HL-60/S4 (cell line): ENCODE measurements at regions not wholly inside any gene's neighbourhood (a gene's known extent, or its start where the extent isn't known, plus 50 kb on each side); places are given as distances from the start of the nearest gene placed in this dataset.

Experiments
- in situ Hi-C: fragments of 300-500 bp; cut with MboI; formaldehyde crosslinking; loops from 2 replicates; pipeline ENCODE4 v1.14.3; 2022; ENCODE audit warnings: low sequenced_read_pairs

- in situ Hi-C loops: no loop called here
These were observed 130.8 kb downstream of the SLC25A47 start for GRCh38 chr14:100453930-100454329.

DNA sequence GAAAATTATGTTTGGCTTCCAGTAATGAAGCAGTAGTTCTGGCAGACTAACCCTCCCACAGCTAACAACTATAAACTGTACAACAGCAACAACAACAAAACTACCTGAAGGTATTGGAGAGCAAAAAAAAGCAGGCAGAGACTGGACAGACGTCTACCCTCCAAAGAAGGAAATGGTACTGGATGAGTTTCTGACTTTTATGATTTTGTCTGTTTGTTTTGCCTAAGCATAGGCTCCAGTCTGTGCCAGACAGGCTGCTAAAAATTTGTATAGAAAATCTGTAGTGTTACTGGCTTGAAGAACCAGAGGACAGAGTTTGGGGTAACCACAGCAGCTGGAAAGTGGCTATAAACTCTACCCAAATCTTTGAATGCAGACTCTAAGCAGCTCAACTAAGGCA is 131.3 kb downstream of the SLC25A47 start:
- in situ Hi-C loops: no loop called here

GRCh38 chr14:100463937-100464336 is 123.3 kb downstream of the BEGAIN start:
- in situ Hi-C loops: no loop called here

DNA sequence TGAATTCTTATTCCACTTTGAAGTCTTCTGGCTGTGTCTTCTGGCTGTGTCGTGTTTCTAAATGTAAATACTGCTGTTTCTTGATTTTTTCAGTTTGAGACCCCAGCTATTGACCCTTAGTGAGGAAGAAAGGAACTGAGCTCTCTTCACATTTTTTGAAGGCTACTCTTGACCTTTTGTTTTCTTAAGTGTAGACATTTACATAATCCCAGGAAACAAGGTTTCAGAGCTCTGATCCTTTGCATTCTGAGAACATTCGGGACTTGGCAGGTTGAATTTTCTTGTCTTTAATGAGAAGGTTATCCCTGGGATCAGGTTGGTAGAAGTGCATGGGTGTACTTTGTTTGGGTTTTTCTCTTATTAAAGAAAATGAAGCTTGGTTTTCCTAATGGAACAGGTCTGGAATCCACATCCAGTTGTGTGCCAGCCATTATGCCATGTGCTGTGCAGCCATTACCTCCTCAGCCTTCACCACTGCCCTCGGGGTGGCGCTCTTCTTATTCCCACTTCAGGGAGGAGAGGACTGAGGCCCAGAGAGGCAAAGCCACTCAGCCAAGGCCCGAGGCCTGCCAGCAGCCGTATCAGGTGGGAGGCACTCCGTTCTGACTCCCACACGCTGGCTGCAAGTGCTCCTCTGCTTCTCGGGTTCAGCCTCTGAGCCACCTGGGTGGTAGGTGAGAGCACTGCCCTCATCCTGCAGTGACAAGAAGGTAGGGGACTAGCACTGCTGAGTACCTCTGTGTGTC is 120.9 kb downstream of the BEGAIN start:
- in situ Hi-C loops: no loop called here

DNA sequence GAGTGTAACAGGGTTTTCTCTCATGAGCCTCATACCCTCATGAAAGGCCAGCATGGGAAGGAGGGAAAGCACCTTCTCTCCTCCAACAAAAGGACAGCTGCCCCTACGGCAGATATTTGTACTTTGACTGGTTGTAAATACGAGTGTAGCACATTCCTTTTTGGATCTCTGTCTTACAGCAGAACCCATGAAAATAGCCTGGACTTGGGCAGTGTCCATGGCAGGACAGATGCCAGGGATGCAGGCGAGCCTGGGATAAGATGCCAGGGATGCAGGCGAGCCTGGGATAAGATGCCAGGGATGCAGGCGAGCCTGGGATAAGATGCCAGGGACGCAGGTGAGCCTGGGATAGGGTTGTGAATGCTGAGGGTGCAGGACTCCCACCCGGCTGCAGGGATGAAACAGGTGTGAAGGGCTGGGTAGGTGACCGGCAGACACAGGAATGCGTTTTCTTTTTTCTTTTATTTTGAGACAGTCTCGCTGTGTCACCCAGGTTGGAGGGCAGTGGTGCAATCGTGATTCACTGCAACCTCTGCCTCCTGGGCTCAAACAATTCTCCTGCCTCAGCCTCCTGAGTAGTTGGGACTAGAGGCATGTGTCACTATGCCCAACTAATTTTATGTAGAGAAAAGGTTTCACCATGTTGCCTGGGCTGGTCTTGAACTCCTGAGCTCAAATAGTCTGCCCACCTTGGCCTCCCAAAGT is 120.0 kb downstream of the BEGAIN start:
- in situ Hi-C loops: no loop called here

DNA sequence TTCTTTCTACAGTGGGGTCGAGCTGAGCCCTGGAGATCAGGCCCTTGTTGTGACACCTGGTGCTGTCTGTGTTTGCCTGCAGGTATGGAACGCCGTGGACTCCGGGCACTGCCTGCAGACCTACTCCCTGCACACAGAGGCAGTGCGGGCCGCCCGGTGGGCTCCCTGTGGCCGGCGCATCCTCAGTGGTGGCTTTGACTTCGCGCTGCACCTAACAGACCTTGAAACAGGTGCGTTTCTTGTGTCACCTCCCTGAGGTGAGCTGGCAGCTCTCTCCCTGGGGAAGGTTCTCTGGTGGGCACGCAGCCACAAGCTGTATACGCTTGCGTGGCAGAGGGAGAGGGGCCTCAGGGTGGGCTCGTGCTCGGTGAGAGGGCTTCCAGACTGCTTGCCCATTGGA is 119.3 kb downstream of the BEGAIN start:
- in situ Hi-C loops: no loop called here

DNA sequence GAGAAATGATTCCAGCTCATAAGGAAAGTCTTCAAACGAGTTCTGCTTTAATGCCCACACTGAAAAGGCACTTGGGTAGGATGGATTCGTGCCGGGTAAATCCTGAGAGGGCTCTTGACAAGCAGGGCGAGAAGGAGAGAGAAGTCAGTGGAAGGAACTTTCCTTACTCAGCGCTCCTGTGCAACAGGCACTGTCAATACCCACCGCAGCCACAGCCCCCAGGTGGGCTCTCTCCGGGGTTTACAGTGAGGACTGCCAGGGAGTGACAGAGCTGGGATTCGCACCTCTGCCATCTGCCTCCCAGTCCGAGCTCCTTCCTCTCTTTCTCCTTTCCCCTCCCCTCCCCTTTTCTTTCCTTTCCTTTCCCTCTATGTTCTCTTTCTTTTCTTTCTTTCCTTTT is 118.7 kb downstream of the BEGAIN start:
- in situ Hi-C loops: no loop called here

- in situ Hi-C loops: no loop called here
These were observed 117.3 kb downstream of the BEGAIN start for GRCh38 chr14:100469632-100470522.

GRCh38 chr14:100470523-100470897 is 116.7 kb downstream of the BEGAIN start:
- in situ Hi-C loops: no loop called here

GRCh38 chr14:100471441-100472093 is 115.7 kb downstream of the BEGAIN start:
- in situ Hi-C loops: no loop called here

DNA sequence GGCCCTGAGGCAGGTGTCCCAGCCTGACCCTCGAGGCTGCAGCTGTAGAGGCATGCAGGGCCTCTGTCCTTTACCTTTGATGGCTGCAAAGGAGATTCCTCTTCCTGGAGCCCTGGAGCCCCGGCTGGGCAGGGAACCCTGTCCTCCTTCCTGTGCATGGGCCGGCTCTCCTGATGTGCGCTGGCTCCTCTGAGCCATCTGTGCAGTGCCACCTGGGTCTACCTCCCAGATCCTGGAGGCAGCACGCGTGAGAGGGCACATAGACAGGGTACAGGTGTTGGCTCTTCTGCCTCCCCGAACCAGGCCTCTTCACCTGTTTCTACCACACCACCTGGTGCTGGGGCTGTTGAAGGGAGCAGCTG is 115.1 kb downstream of the BEGAIN start:
- in situ Hi-C loops: no loop called here

- in situ Hi-C loops: no loop called here
These were observed 114.7 kb downstream of the BEGAIN start for GRCh38 chr14:100472491-100472890.

DNA sequence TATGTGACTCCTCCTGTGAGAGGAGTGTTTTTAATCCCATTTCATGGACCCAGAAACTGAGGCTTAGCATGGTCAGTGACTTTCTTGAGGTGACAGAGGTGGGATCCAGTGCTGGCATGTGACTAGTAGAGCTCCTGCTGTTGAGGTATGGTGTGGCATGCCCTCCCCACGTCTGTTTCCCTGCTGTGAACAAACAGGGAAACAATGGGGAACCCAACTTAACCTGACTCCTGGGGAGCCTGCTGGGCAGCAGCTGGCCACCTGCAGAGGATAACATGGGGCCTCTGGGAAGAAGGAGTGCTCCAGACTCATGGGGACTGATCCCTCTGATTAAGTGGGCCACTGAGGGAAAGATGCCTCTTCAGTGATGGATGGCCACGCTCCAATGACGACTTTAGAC is 114.0 kb downstream of the BEGAIN start:
- in situ Hi-C loops: no loop called here

DNA sequence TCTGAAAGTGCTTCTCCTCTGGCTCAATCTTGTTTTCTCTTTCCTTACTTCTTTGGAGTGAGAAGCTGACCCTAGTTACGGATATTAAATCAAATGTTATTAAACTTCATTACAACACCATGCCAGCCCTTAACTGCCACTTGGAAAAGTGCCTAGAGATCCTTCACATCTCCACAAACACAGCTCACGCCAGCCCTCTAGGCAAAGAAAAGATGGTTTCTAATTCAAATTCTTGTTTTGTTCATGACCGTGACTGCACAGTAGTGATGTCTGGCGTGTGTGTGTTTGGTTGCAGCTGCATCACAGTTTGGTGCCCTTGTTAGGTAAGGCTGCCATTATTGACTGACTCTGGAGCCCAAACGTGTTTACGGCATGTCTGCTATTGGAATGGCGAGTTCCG is 113.0 kb downstream of the BEGAIN start:
- in situ Hi-C loops: no loop called here

DNA sequence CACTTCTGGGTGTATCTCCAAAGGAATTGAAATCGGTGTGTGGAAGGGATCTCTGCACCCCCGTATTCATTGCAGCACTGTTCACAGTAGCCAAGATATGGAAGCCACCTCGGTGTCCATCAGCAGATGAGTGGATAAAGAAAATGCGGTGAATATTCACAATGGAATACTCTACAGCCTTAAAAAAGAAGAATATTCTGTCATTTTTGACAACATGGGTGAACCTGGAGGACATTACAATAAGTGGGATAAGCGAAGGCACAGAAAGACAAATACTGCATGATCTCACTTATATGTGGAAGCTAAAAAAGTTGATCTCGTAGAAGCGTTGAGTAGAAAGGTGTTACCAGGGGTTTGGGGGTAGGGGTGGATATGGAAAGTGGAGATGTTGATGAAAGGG is 111.9 kb downstream of the BEGAIN start:
- in situ Hi-C loops: no loop called here

DNA sequence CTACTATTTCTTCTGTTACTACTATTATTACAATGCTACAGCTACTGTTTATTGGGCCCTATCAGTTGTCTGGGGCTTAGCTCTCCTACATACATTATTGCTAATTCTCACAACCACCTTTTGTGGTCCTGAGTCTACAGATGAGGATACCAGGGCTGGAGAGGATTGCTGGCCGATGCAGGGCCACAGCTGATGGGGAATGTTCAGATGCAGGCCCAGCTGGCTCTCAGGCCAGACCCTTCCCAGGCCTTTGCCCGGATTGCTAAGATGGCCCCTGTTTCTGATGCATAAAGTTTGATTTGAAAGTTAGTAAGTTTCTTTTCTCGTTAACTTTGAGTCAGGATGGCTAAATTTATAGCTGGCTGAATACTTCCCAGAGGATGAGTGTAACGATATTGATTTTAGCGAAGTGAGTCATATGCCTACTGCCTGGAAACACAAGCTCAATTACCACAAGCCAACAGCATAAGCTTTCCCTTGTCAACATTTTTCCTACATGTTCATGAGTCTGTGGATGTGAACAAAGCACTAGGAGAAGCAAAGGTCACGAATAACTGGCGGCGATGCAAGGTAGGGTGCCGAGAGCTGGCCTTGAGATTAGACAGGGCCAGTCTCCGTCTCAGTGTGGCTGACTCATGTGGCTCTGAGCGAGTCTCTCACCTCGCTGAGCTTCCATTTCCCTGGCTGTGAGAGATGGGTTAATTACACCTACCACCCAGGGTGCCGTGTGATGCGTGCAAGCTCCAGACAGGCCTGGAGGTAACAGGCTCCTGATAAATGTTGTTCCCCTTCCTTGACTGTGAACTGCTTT is 111.0 kb downstream of the BEGAIN start:
- in situ Hi-C loops: no loop called here

DNA sequence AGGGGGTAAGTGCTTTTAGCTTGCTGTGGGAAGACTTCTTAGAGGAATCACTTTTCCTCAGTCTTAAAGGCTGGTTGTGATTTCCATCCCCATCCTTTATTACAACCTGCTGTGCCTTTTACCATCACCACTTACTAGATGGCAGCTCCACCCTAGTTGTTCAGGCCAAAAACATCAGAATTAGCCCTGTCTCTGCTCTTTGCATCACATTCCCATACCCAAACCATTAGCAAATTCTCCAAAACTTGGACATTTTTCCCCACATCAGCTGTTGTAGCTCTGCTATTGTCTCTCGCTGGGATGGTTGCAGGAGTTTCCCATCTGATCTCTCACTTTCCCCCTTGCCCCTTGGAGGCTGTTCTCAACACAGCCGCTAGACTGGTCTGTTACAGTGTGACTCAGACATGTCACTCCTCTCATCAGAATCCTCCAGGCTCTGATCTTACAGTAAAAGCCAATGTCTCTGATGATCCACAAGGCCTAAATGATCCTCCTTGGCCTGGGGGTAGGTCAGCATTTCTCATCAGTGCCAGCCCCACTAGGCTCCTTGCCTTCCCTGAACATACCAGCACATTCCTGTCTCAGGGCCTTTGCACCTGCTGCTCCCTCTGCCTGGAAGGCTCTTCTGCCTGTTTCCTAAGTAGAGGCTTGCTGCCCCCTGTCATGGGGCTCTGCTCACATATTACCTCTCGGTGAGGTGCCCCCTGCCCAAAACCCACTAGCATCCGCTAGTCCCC is 102.5 kb downstream of the BEGAIN start:
- in situ Hi-C loops: no loop called here

- in situ Hi-C loops: no loop called here
These were observed 101.0 kb downstream of the BEGAIN start for GRCh38 chr14:100486025-100486828.
